Left colon (tissue), 2 donors: ENCODE measurements at regions not wholly inside any gene's neighbourhood (a gene's known extent, or its start where the extent isn't known, plus 50 kb on each side); places are given as distances from the start of the nearest gene placed in this dataset.
"Not testable (repeated sequence)": the region's sequence is repeated elsewhere in the genome, so short reads cannot be mapped to it uniquely, and the experiment has no call there.

Source experiments
- ATAC-seq: fragments of 200-7000 bp; cut with Tn5 transposase; one replicate; pipeline ENCODE4 v1.9.1; 2020; ENCODE audit warnings: mild to moderate bottlenecking, moderate library complexity
- DNase-seq, 2 donors: peaks; one replicate each; pipeline ENCODE4 v3.0.0-alpha.2; 2020
- intact Hi-C, 2 donors: fragments of 100-400 bp; cut with DNase I in 1 of 2; cut with micrococcal nuclease in 1 of 2; formaldehyde crosslinking; loops; one replicate each; pipeline versions ENCODE4 v1.11.2 to v1.14.0; 2022; cut with DNase I, micrococcal nuclease
- donor health status: DM: no; HTN: no; CAD: no.
- donor health status: DM: yes; HTN: yes; CAD: no.

DNA sequence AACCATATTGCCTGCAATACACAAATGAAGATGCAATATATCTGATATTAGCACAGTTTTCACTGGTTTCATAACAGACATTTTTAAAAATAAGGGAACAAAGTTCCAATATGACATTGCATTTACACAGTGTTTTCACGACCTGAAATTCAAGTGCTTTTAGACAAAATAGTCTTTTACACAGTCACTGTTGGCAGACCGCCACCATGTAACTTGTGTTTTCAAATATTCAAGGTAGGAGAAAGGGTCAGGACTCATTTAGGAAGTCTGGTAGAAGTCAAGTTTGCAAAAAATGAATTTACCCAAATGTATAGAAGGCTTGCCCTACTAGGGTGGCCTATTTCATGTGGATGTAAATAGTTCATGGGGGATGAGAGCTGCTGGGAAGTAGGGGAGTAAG is 98.1 kb upstream of the TAS2R1 start:
- intact Hi-C loops = no loop called here
- DNase-seq = no peak
- ATAC-seq = no peak

DNA sequence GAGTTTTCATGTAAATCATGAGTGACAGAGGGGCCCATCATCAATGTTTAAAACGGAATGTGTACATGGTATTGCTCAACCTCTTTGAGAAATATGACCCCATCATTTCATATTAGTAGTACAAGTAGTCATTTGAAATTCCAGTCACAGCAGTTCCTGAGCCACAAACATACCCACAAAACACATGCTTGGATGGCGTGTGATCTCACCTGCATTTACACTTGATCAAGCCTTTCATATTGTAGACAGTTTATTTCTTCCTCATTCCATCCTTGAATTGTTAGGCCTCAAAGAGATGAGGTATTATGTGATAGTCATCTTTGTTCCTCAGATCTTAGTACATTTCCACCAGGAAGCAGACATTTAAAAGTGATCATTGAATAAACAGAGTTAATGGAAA is 96.8 kb upstream of the TAS2R1 start:
- intact Hi-C loops = no loop called here
- ATAC-seq = no peak

DNA sequence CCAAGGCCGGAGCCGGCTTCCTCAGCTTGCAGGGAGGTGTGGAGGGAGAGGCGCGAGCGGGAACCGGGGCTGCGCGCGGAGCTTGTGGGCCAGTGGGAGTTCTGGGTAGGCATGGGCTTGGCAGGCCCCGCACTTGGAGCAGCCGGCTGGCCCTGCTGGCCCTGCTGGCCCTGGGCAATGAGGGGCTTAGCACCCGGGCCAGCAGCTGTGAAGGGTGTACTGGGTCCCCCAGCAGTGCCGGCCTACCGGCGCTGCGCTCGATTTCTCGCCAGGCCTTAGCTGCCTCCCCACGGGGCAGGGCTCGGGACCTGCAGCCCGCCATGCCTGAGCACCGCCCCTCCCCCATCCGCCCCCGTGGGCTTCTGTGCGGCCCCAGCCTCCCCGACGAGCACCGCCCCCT is 95.1 kb upstream of the TAS2R1 start:
- intact Hi-C loops, ATAC-seq, DNase-seq: not testable (repeated sequence)

More for the DNA sequence above, 96.8 kb upstream of the TAS2R1 start:
- DNase-seq = no peak

DNA sequence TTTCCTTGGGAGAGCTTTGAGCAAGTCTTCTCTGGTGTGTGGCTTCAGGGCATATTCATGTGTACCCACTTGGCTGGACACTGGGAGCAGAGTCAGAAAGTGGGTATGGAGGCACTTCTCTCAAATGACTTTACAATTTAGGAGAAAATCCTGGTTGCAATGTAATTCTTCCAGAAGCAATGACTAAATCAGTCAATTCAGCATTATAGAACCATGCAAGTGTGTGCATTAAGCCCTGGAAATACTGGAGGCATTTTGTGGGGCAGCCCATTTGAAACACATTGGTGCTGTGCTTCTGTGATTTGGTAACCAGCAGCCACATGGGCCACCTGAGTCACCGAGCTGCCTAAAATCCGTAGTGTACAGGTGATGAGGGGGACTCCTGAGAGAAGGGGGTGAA is 94.6 kb upstream of the TAS2R1 start:
- ATAC-seq = no peak
- no peak for DNase-seq
- intact Hi-C loops = no loop called here

DNA sequence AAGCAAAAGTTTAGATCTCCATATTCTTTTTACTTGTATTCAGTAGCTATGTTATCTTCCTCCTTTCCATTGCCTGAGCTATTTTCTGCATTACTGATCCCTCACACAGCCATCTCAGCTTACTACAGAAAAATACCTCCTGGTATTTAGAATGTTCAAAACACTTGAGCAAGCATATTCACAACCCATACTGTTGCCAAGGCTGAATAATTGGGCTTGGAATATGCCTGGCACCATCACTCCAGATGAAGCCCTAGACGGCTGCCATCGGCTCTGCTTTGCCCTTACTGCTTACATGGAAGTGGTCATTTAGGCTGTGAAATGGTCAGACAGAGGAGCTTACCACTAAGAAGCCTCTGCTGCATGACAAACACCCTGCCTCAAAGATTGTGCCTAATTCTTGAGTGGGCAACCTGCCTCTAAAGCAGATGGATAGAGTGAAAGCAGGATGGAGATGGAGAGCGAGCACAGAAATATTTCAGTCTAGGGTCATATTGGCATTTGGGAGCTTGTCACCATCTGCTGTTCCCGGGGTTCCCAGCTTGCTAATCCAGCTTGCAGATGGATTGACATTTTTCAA is 92.5 kb upstream of the TAS2R1 start:
- no peak for DNase-seq
- no peak for ATAC-seq
- intact Hi-C loops = no loop called here

DNA sequence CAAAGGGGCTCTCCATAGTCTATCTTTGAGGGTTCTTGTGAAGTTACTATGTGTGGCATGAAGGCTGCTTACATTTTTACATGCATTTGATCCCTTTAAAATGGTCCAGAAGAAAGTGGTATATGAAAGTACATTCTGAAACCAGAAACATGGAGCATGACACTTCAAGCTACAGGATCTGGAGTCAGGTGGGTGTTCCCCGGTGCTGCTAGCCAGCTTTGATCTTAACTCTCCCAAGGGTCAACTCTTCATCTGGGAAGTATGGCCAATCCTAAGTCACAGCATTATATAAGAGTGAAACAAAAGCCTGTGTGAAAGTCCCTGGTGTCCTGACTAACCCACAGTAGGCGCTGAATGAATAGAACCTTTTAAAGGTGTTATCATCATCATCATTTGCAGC is 91.0 kb upstream of the TAS2R1 start:
- ATAC-seq (no peak), DNase-seq (no peak)
- intact Hi-C loops = no loop called here

DNA sequence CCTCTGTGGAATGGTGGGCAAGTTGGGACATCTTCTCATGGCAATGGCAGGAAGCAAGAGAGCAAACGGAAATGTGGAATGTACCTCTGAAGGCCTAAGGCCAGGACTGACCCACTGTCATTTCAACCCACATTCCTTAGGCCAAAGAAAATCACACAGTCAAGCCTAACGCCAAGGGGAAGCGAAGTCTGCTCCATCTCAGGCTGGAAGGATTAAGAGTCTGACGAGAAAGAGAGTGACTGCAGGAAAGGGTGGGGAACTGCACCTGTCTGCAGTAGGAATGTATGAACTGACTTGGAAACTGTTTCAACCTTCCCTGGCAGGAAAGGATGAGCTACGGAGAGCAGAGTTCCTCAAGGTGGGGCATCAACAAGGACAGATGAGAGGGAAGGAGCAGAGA is 90.2 kb upstream of the TAS2R1 start:
- intact Hi-C loops = no loop called here
- ATAC-seq (no peak), DNase-seq (no peak)

DNA sequence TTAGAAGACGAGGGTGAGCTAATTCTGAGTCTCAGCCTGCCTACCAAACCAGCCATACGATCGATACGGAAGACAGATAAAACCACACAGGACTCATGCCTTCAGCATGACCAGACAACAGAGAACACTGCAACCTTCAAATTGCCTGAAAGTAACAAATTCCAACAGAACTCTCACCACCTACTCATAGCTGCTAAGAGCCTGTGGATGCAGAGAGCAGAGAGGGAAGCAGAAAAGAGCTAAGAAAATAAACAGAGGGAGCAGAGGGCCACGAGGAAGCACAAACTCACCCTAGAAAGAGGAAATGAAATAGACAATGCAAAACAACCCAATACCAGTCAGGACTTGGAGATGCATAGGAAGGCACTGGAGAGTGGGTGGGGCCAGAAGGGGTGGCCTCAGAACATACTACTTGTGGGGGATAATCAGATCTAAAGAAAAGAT is 86.7 kb upstream of the TAS2R1 start:
- ATAC-seq (no peak), DNase-seq (no peak)
- intact Hi-C loops = no loop called here

DNA sequence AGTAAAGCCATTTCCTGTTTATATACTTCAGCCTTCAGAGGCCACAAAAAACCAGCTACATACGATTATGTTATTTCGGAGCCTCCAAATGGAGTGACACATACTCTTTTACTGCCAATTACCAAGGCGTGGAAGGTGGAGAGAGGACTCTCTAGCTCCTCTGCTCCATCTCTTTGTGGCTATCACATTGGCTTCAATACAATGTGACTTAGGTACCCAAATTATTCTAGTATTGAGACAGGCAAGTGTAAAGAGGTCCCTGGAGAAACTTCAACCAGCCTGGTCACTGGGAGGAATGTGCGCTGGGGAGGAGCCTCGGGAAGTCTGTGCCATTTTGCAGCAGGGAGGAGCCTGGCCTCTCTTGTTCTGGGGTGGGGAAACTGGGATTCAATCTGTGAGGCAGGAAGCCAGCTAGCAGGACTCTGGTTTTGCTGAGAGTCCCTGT is 85.8 kb upstream of the TAS2R1 start:
- intact Hi-C loops = no loop called here
- ATAC-seq = no peak
- no peak for DNase-seq

DNA sequence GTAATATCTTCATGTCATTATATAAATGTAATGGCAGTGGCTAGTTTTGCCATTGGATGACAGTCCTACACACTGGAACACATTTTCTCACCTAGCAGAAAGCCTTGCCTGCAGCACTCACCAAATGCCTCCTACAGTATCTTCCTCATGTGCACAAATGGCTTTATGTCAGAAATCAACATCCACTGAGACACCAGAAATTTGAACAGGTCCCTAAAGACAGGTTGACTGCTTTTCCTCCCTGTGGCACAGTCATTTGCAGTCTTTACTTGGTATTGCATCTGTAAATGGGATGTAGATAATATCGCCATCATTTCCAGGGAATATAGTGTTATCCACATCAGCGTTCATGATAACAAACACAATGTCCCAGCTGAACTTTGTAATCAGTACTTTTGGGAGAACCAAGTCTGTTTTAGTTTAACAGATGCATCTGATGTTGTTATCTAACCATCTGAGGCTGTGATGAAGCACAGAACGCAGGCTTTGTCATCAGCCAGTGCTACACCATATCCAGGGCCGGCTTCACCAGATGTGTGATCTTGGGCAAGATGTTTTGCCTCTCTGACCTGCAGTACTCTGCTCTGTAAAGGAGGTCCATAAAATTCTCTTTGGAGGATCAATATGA is 83.9 kb upstream of the TAS2R1 start:
- intact Hi-C loops = no loop called here

DNA sequence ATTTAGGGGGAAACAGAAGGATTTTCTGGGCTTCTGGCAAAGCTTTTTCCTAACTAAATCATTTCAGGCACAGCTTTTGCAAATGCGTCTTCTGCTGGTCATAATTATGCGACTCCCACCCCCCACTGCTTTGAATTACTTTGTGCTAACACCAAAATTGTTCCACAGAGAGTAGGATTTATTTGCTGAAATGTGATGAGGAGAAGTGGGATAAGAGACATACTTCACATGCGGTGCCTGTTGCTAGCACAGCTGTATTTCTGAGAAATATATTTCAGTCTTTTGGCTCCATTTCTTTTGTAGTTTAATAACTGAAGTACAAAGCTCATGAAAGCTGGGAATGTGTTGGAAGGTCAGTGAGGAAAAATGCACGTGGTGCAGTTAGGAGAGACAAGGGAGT is 83.2 kb upstream of the TAS2R1 start:
- DNase-seq (no peak), ATAC-seq (no peak)
- intact Hi-C loops = no loop called here

More for the DNA sequence above, 83.9 kb upstream of the TAS2R1 start:
- ATAC-seq (no peak), DNase-seq (no peak)

DNA sequence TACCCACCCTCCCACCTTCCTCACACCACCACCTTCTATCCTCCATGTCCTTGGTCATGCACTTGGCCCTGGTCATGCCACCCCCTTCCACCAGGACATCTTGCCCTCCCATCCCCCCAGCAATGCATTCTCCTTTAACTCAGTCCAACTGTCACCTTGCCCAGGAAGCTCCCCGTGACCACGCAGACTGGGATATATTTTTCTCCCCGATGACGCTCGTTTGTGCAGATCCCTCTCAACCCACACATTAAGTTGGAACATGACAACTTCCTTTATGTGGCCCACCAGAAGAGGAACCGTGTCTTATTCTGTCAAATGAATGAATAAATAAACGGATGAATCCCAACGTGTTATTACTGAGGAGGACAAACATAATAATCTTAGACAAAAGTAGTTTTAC is 82.8 kb upstream of the TAS2R1 start:
- no peak for DNase-seq
- intact Hi-C loops = no loop called here
- ATAC-seq = no peak

DNA sequence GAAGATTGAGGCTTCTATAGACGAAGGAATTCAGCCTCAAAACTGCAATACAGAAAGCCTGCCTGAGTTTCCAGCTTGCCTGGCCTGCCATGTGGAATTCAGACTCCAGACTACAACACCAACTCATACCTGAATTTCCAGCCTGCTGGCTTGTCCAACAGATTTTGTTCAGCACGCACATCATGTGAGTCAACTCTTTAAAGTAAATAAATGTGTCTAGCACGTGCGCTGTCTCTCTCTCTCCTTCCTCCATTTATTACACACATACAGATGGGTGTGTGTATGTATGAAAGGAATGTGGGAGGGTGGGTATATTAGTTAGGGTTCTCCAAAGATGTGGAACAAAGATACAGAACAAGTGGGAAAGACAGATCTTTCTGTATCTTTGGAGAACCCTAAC is 82.4 kb upstream of the TAS2R1 start:
- DNase-seq (no peak), ATAC-seq (no peak)
- intact Hi-C loops = no loop called here

DNA sequence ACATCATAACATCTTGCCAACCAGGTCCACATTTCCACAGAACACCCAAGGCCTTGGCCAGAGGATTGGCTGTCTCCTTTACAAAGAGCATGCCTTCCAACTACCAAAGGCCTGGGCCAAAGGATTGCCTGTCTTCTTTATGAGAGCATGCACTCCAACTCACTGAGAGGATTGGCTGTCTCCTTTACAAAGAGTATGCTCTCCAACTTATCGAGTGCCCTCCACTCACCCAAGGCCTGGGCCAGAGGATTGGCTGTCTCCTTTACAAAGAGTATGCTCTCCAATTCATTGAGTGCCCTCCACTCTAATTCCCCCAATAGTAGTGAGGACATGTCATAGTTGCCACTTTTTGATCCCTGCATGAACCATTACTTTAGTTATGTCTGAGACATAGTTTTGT is 79.9 kb upstream of the TAS2R1 start:
- ATAC-seq (no peak), DNase-seq (no peak)
- intact Hi-C loops = no loop called here

DNA sequence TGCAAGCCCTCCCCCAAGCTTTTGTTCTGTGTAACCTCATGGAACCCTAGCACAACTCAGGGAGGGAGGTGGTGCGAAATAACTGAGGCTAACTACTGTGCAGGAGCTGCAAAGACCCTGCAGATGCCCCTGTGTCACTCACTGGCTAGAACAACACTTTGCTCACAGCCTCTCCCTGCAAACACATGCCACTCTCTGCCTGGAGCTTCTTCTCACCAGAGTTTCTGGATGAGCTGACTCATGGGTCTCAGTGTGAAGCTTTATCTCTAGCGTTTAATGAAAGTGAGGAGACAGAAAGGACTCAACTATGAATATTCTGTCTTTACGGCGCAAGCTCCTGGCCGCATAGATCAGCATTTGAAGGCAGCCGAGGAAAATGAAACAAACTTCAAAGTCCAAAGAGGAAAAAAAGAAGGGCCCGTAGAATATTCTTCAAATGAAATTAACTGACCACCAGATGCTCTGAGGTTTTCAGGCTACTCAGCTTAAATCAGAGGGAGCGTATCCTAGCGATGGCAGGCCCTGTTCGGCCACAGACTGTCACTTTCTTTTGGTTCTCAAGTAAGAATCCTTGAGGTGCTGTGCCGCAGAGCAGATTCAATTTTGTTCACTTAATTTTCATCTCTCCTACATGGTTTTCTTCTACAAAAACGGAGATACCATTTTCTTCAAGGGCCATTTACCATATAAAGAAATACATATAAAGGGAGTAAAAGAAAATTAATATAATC is 77.7 kb upstream of the TAS2R1 start:
- intact Hi-C loops = no loop called here

DNA sequence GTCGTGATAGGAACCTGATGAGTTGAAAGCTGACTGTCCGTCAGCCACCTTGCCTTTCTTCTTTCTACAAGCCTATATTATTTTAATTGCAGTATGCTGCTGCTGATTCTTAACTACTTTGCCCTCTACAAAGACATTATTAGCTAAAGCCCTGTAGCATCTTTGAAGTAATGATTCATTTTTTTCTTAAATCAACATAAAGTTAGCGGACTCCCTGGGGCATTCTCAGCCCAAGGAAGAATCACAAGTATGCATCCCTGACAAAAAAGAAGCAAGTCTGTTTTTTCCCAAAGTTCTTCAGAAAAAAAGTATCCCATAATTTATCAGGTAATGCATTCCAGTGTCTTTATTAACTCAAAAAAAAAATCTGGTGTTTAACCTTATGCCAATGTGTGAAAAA is 69.5 kb upstream of the TAS2R1 start:
- ATAC-seq = no peak
- DNase-seq = no peak
- intact Hi-C loops = no loop called here

More for the DNA sequence above, 77.7 kb upstream of the TAS2R1 start:
- DNase-seq (no peak), ATAC-seq (no peak)

DNA sequence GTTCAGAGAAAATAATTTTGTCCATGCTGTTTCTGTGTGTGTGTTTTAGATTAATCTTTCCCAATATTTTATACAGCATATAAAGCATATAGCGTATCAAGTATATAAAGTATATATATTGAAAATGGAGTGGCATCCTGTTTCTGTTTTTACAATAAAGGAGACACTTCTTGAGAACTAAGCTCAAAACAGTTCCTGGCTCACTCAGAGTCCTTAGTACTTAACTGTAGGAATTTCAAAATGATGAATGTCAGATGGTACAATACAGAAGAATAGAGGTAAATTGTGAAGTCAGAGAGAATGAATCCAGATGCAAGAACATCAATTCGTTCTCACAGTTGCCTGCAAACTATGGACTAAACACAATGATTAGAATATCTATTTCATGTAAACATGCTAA is 68.7 kb upstream of the TAS2R1 start:
- intact Hi-C loops = no loop called here
- ATAC-seq = no peak

DNA sequence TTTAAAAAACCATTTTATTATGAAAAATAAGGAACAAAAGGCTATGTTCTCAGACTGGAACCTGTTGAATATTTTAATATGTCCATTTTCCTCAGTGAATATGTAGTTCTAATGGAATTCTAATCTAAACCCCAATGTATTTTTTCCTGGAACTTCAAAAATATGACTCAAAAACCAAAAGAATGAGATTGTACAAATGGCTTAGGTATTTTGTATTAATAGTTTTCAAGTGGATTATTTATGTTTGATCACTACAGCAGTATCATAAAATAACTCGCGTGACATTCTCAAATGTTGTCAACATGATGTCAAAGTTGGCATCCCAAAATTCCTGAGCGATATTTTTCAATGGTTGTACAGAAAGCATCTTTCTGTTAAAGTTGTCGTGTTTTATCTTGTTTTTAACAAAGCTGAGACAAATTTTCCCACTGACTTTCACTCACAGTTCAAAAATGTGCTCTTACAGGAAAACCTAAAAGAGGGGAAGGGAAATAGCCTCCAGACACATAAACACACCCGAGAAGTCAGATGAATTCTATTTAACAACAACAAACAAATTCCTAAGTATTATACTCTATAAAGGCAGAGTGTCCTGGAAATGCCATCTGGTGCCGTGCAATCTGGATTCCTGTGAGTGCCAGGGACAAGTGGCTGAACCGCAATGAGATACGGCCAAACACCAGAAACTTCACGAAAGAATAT is 68.1 kb upstream of the TAS2R1 start:
- DNase-seq (no peak), ATAC-seq (no peak)
- intact Hi-C loops = no loop called here

More for the DNA sequence above, 68.7 kb upstream of the TAS2R1 start:
- DNase-seq = no peak

DNA sequence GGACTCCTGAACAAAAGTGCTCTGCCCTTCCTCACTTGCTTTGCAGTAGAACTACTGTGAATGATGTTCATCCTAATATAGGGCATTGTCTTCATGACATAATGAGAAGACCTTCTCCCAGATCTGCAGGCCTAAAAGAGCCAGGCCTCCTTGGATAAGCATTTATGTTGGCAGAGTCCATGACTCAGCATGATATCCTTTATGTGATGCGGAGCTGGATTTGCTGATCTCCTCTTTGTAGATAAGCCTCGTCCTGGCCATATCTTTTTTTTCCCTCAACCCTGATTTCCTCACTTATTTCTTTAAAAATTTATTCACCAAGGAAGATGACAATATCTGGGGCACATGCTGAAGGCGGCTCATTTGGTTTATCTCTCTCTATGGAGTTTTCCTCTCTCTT is 62.4 kb upstream of the TAS2R1 start:
- ATAC-seq (no peak), DNase-seq (no peak)
- intact Hi-C loops = no loop called here

DNA sequence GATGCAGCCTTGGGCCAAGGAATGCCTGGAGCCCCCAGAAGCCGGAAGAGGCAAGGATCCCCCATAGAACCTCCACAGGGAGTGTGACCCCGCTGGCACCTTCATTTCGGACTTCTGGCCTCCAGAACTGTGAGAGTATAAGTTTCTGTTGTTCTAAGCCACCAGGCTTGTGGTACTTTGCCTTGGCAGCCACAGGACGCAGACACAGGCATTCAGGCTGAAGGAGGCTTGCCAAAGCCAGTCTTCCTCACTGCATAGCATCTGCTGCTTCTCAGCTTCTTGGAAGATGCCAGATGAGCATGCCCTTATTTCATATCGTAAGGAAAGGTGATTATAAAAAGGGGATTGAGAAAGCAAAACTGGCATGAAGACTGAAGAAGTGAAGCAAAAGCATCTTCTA is 61.1 kb upstream of the TAS2R1 start:
- intact Hi-C loops = no loop called here
- ATAC-seq (no peak), DNase-seq (no peak)
